ENCODE measurements at regions not wholly inside any gene's neighbourhood (a gene's known extent, or its start where the extent isn't known, plus 50 kb on each side); places are given as distances from the start of the nearest gene placed in this dataset.

GRCh38 chr15:97817276-97817890, 143.1 kb upstream of the ARRDC4 start:
- ChIA-PET CTCF (interaction anchor here (0.7 kb wide), 1 partner anchor 81 kb away, joined by 3 read pairs; no protein-coding TSS in a partner anchor), POLR2A (no interaction called here)
- no peak for TF ChIP-seq FOXK2 (IDR thresholded peaks at IDR 0.05)
- no peak for TF ChIP-seq ZNF384 (IDR thresholded peaks at IDR 0.05)
- TF ChIP-seq SUZ12 (IDR thresholded peaks at IDR 0.05) = no peak
- no peak for TF ChIP-seq L3MBTL2 (conservative IDR thresholded peaks at IDR 0.05)
- TF ChIP-seq HDGF (IDR thresholded peaks at IDR 0.05; ENCODE audit: borderline replicate concordance) = no peak
- no peak for TF ChIP-seq PKNOX1 (IDR thresholded peaks at IDR 0.05)
- no peak for DNase-seq (ENCODE audit: extremely low spot score)

GRCh38 chr15:97836003-97836402, 124.5 kb upstream of the ARRDC4 start:
- no peak for DNase-seq (ENCODE audit: extremely low spot score)
- ChIA-PET POLR2A (no interaction called here), CTCF (interaction anchor here (0.6 kb wide), 1 partner anchor 246 kb away, joined by 3 read pairs; no protein-coding TSS in a partner anchor)
- TF ChIP-seq ZNF384 (IDR thresholded peaks at IDR 0.05) = no peak
- no peak for TF ChIP-seq FOXM1 (IDR thresholded peaks at IDR 0.05; ENCODE audit: borderline replicate concordance)
- TF ChIP-seq L3MBTL2 (conservative IDR thresholded peaks at IDR 0.05) = no peak
- TF ChIP-seq BHLHE40 (IDR thresholded peaks at IDR 0.05; ENCODE audit: borderline replicate concordance) = no peak
- TF ChIP-seq ELF4 (IDR thresholded peaks at IDR 0.05) = no peak
- no peak for TF ChIP-seq NFRKB (IDR thresholded peaks at IDR 0.05)

- no peak for DNase-seq (ENCODE audit: extremely low spot score)
- POLR2A ChIA-PET = no interaction called here
- CTCF ChIA-PET = no interaction called here
- TF ChIP-seq LEF1 (IDR thresholded peaks at IDR 0.05; ENCODE audit: borderline replicate concordance) (no peak), ELF4 (IDR thresholded peaks at IDR 0.05) (no peak), FOXK2 (IDR thresholded peaks at IDR 0.05) (no peak), NFRKB (IDR thresholded peaks at IDR 0.05) (no peak), FOXA1 (IDR thresholded peaks at IDR 0.05) (no peak), TARDBP (IDR thresholded peaks at IDR 0.05) (no peak), CTBP1 (IDR thresholded peaks at IDR 0.05; ENCODE audit: borderline replicate concordance) (no peak)
These were observed 122.6 kb upstream of the ARRDC4 start for GRCh38 chr15:97837896-97838295.

GRCh38 chr15:97838606-97839210, 121.8 kb upstream of the ARRDC4 start:
- POLR2A ChIA-PET = no interaction called here
- TF ChIP-seq ELF4 (IDR thresholded peaks at IDR 0.05) = no peak
- no peak for TF ChIP-seq ARNT (IDR thresholded peaks at IDR 0.05)
- TF ChIP-seq ZNF384 (IDR thresholded peaks at IDR 0.05) = no peak
- TF ChIP-seq PKNOX1 (IDR thresholded peaks at IDR 0.05) = no peak
- no peak for TF ChIP-seq FOXM1 (IDR thresholded peaks at IDR 0.05; ENCODE audit: borderline replicate concordance)
- no peak for TF ChIP-seq TARDBP (IDR thresholded peaks at IDR 0.05)
- no peak for TF ChIP-seq FOXA1 (IDR thresholded peaks at IDR 0.05)
- TF ChIP-seq CTBP1 (IDR thresholded peaks at IDR 0.05; ENCODE audit: borderline replicate concordance) = no peak
- TF ChIP-seq HDGF (IDR thresholded peaks at IDR 0.05; ENCODE audit: borderline replicate concordance) = no peak
- no peak for TF ChIP-seq SUZ12 (IDR thresholded peaks at IDR 0.05)
- TF ChIP-seq NFRKB (IDR thresholded peaks at IDR 0.05) = no peak
- no peak for TF ChIP-seq LEF1 (IDR thresholded peaks at IDR 0.05; ENCODE audit: borderline replicate concordance)
- no peak for TF ChIP-seq FOXK2 (IDR thresholded peaks at IDR 0.05)
- no peak for TF ChIP-seq SP1 (IDR thresholded peaks at IDR 0.05)
- DNase-seq (ENCODE audit: extremely low spot score) = no peak
- CTCF ChIA-PET = interaction anchor here (0.6 to 1.0 kb wide), 2 partner anchors 36 to 61 kb away, joined by 3 to 5 read pairs; no protein-coding TSS in a partner anchor

GRCh38 chr15:97840501-97840900, 120.0 kb upstream of the ARRDC4 start:
- CTCF ChIA-PET = no interaction called here
- TF ChIP-seq BHLHE40 (IDR thresholded peaks at IDR 0.05; ENCODE audit: borderline replicate concordance) (no peak), SP1 (IDR thresholded peaks at IDR 0.05) (no peak), ELF4 (IDR thresholded peaks at IDR 0.05) (no peak), HDGF (IDR thresholded peaks at IDR 0.05; ENCODE audit: borderline replicate concordance) (no peak), PKNOX1 (IDR thresholded peaks at IDR 0.05) (no peak), FOXK2 (IDR thresholded peaks at IDR 0.05) (no peak)

GRCh38 chr15:97841558-97841957, 118.9 kb upstream of the ARRDC4 start:
- no peak for TF ChIP-seq ZNF384 (IDR thresholded peaks at IDR 0.05)
- TF ChIP-seq TARDBP (IDR thresholded peaks at IDR 0.05) = no peak
- TF ChIP-seq L3MBTL2 (conservative IDR thresholded peaks at IDR 0.05) = no peak
- no peak for TF ChIP-seq FOXM1 (IDR thresholded peaks at IDR 0.05; ENCODE audit: borderline replicate concordance)
- TF ChIP-seq SP1 (IDR thresholded peaks at IDR 0.05) = no peak
- no peak for TF ChIP-seq LEF1 (IDR thresholded peaks at IDR 0.05; ENCODE audit: borderline replicate concordance)
- no peak for TF ChIP-seq HDGF (IDR thresholded peaks at IDR 0.05; ENCODE audit: borderline replicate concordance)
- TF ChIP-seq ARNT (IDR thresholded peaks at IDR 0.05) = no peak
- TF ChIP-seq ELF4 (IDR thresholded peaks at IDR 0.05) = no peak
- no peak for TF ChIP-seq FOXA1 (IDR thresholded peaks at IDR 0.05)
- no peak for DNase-seq (ENCODE audit: extremely low spot score)
- CTCF ChIA-PET = no interaction called here
- POLR2A ChIA-PET = no interaction called here

More at GRCh38 chr15:97840501-97840900, 120.0 kb upstream of the ARRDC4 start:
- POLR2A ChIA-PET = interaction anchor here (0.7 kb wide), 1 partner anchor 14 kb away, joined by 3 read pairs; no protein-coding TSS in a partner anchor
- DNase-seq (ENCODE audit: extremely low spot score) = no peak

All from HEK293T (cell line).